ENCODE measurements at regions not wholly inside any gene's neighbourhood (a gene's known extent, or its start where the extent isn't known, plus 50 kb on each side); places are given as distances from the start of the nearest gene placed in this dataset.

GRCh38 chr13:103275722-103276121 is 209.5 kb upstream of the SLC10A2 start:
- intact Hi-C loops (cut with DNase I; ENCODE audit: low total_unique reads): no loop called here
- no peaks in the 10 kb centered on the region for H3K36me3 ChIP-seq
- no peaks in the 10 kb centered on the region for H3K27me3 ChIP-seq
- no peak for DNase-seq
- H3K27ac ChIP-seq: no peak overlapping the region
- TF ChIP-seq CTCF (IDR thresholded peaks at IDR 0.05): no peak
- H3K9me3 ChIP-seq: no peaks in the 10 kb centered on the region
- no peak overlapping the region for H3K4me3 ChIP-seq
- H3K4me1 ChIP-seq: no peaks in the 10 kb centered on the region

- H3K4me1 ChIP-seq: no peaks in the 10 kb centered on the region
- no peaks in the 10 kb centered on the region for H3K9me3 ChIP-seq
- H3K36me3 ChIP-seq: no peaks in the 10 kb centered on the region
- no peak for TF ChIP-seq CTCF (IDR thresholded peaks at IDR 0.05)
- no peak overlapping the region for H3K4me3 ChIP-seq
- H3K27ac ChIP-seq: no peak overlapping the region
- no peak for DNase-seq
- H3K27me3 ChIP-seq: no peaks in the 10 kb centered on the region
- intact Hi-C loops (cut with DNase I; ENCODE audit: low total_unique reads): no loop called here
Observed at GRCh38 chr13:103275081-103275480, 208.9 kb upstream of the SLC10A2 start.

GRCh38 chr13:103273825-103274224 is 207.6 kb upstream of the SLC10A2 start:
- no peak for TF ChIP-seq CTCF (IDR thresholded peaks at IDR 0.05)
- no peaks in the 10 kb centered on the region for H3K27me3 ChIP-seq
- intact Hi-C loops (cut with DNase I; ENCODE audit: low total_unique reads): no loop called here
- DNase-seq: no peak
- no peaks in the 10 kb centered on the region for H3K36me3 ChIP-seq
- no peaks in the 10 kb centered on the region for H3K4me1 ChIP-seq
- no peak overlapping the region for H3K27ac ChIP-seq
- no peaks in the 10 kb centered on the region for H3K9me3 ChIP-seq
- no peak overlapping the region for H3K4me3 ChIP-seq

GRCh38 chr13:103272770-103273169 is 206.6 kb upstream of the SLC10A2 start:
- intact Hi-C loops (cut with DNase I; ENCODE audit: low total_unique reads): no loop called here
- H3K4me3 ChIP-seq: no peak overlapping the region
- H3K4me1 ChIP-seq: no peaks in the 10 kb centered on the region
- no peaks in the 10 kb centered on the region for H3K27me3 ChIP-seq
- H3K27ac ChIP-seq: no peak overlapping the region
- TF ChIP-seq CTCF (IDR thresholded peaks at IDR 0.05): no peak
- H3K9me3 ChIP-seq: peaks cover 0 to 7% (median 0%) of the 10 kb centered on the region in 3 donors
- DNase-seq: no peak
- H3K36me3 ChIP-seq: no peaks in the 10 kb centered on the region

- no peaks in the 10 kb centered on the region for H3K27me3 ChIP-seq
- no peak for DNase-seq
- H3K9me3 ChIP-seq: peaks cover 0 to 5% (median 0%) of the 10 kb centered on the region in 3 donors
- no peaks in the 10 kb centered on the region for H3K4me1 ChIP-seq
- no peaks in the 10 kb centered on the region for H3K36me3 ChIP-seq
- intact Hi-C loops (cut with DNase I; ENCODE audit: low total_unique reads): no loop called here
- H3K4me3 ChIP-seq: no peak overlapping the region
- no peak for TF ChIP-seq CTCF (IDR thresholded peaks at IDR 0.05)
- H3K27ac ChIP-seq: no peak overlapping the region
Observed at GRCh38 chr13:103263448-103263847, 197.2 kb upstream of the SLC10A2 start.
